ENCODE measurements at regions not wholly inside any gene's neighbourhood (a gene's known extent, or its start where the extent isn't known, plus 50 kb on each side); places are given as distances from the start of the nearest gene placed in this dataset.
"Not testable (repeated sequence)": the region's sequence is repeated elsewhere in the genome, so short reads cannot be mapped to it uniquely, and the experiment has no call there.

GRCh38 chr5:25458628-25459027, 813.9 kb upstream of the CDH10 start:
- intact Hi-C loops (cut with DNase I): no loop called here
- Histone ChIP-seq H3K27ac (no peak overlapping the region), H3K27me3 (ENCODE audit: insufficient read depth in 3 of 3, low read length in 2 of 3) (no peaks in the 10 kb centered on the region), H3K36me3 (ENCODE audit: insufficient read depth in 1 of 2, low read depth in 1 of 2) (no peaks in the 10 kb centered on the region), H3K9me3 (no peaks in the 10 kb centered on the region), H3K4me3 (no peak overlapping the region), H3K4me1 (no peaks in the 10 kb centered on the region)
- no peak for ATAC-seq
- no peak for DNase-seq
- WGBS, 3 donors: 81 to 87% (median 82%) methylated on average over 2 of the region's 2 CpGs
- TF ChIP-seq CTCF (IDR thresholded peaks at IDR 0.05): no peak

- H3K4me1 ChIP-seq: no peaks in the 10 kb centered on the region
These were observed 808.7 kb upstream of the CDH10 start for GRCh38 chr5:25453500-25453899.

GRCh38 chr5:25451294-25451693, 806.5 kb upstream of the CDH10 start:
- intact Hi-C loops (cut with DNase I): no loop called here
- Histone ChIP-seq H3K4me3 (no peak overlapping the region), H3K27me3 (ENCODE audit: insufficient read depth in 3 of 3, low read length in 2 of 3) (no peaks in the 10 kb centered on the region), H3K4me1 (no peaks in the 10 kb centered on the region), H3K36me3 (ENCODE audit: insufficient read depth in 1 of 2, low read depth in 1 of 2) (no peaks in the 10 kb centered on the region), H3K27ac (no peak overlapping the region), H3K9me3 (no peaks in the 10 kb centered on the region)
- ATAC-seq: no peak
- WGBS, 3 donors: 73 to 93% (median 75%) methylated on average over 2 of the region's 2 CpGs
- DNase-seq: no peak
- no peak for TF ChIP-seq CTCF (IDR thresholded peaks at IDR 0.05)

More at GRCh38 chr5:25453500-25453899, 808.7 kb upstream of the CDH10 start:
- Histone ChIP-seq H3K27ac (no peak overlapping the region), H3K4me3 (no peak overlapping the region), H3K9me3 (no peaks in the 10 kb centered on the region), H3K27me3 (ENCODE audit: insufficient read depth in 3 of 3, low read length in 2 of 3) (no peaks in the 10 kb centered on the region), H3K36me3 (ENCODE audit: insufficient read depth in 1 of 2, low read depth in 1 of 2) (no peaks in the 10 kb centered on the region)
- no peak for ATAC-seq
- TF ChIP-seq CTCF (IDR thresholded peaks at IDR 0.05): no peak
- DNase-seq: no peak
- intact Hi-C loops (cut with DNase I): no loop called here

GRCh38 chr5:25448646-25449045, 803.9 kb upstream of the CDH10 start:
- no peaks in the 10 kb centered on the region for H3K36me3 ChIP-seq (ENCODE audit: insufficient read depth in 1 of 2, low read depth in 1 of 2)
- no peak for TF ChIP-seq CTCF (IDR thresholded peaks at IDR 0.05)
- no peaks in the 10 kb centered on the region for H3K4me1 ChIP-seq
- intact Hi-C loops (cut with DNase I): no loop called here
- ATAC-seq (no peak), DNase-seq (no peak)
- 68 to 77% (median 69%) methylated on average over 10 of the region's 10 CpGs for WGBS, 3 donors
- H3K27me3 ChIP-seq (ENCODE audit: insufficient read depth in 3 of 3, low read length in 2 of 3): no peaks in the 10 kb centered on the region
- H3K4me3 ChIP-seq: no peak overlapping the region
- H3K27ac ChIP-seq: no peak overlapping the region
- H3K9me3 ChIP-seq: no peaks in the 10 kb centered on the region

- Histone ChIP-seq H3K27ac (no peak overlapping the region), H3K36me3 (ENCODE audit: insufficient read depth in 1 of 2, low read depth in 1 of 2) (no peaks in the 10 kb centered on the region), H3K9me3 (no peaks in the 10 kb centered on the region), H3K27me3 (ENCODE audit: insufficient read depth in 3 of 3, low read length in 2 of 3) (no peaks in the 10 kb centered on the region), H3K4me3 (no peak overlapping the region), H3K4me1 (no peaks in the 10 kb centered on the region)
- no peak for TF ChIP-seq CTCF (IDR thresholded peaks at IDR 0.05)
- intact Hi-C loops (cut with DNase I): no loop called here
- no peak for ATAC-seq
- WGBS, 3 donors: 26 to 30% (median 28%) methylated on average over 6 of the region's 6 CpGs
- no peak for DNase-seq
These were observed 803.4 kb upstream of the CDH10 start for GRCh38 chr5:25448190-25448621.

- H3K27ac ChIP-seq; H3K9me3 ChIP-seq; intact Hi-C loops (cut with DNase I); H3K36me3 ChIP-seq (ENCODE audit: insufficient read depth in 1 of 2, low read depth in 1 of 2); DNase-seq; H3K27me3 ChIP-seq (ENCODE audit: insufficient read depth in 3 of 3, low read length in 2 of 3); H3K4me3 ChIP-seq; H3K4me1 ChIP-seq; ATAC-seq: not testable (repeated sequence)
- WGBS, 3 donors: 23 to 44% (median 42%) methylated on average over 2 to 3 of the region's 3 CpGs
These were observed 801.3 kb upstream of the CDH10 start for GRCh38 chr5:25446061-25446420.

GRCh38 chr5:25445381-25446060, 800.7 kb upstream of the CDH10 start:
- H3K9me3 ChIP-seq; H3K4me3 ChIP-seq; H3K27me3 ChIP-seq (ENCODE audit: insufficient read depth in 3 of 3, low read length in 2 of 3); DNase-seq; H3K4me1 ChIP-seq; ATAC-seq; H3K36me3 ChIP-seq (ENCODE audit: insufficient read depth in 1 of 2, low read depth in 1 of 2); H3K27ac ChIP-seq; intact Hi-C loops (cut with DNase I): not testable (repeated sequence)
- 64 to 67% (median 64%) methylated on average over 10 of the region's 10 CpGs for WGBS, 3 donors

All from psoas muscle (tissue), 7 donors.